SK-N-SH treated with all-trans-retinoic acid at 6 μM for 48 hours (cell line): ENCODE measurements at regions not wholly inside any gene's neighbourhood (a gene's known extent, or its start where the extent isn't known, plus 50 kb on each side); places are given as distances from the start of the nearest gene placed in this dataset.

Experiments
- ATAC-seq: fragments of 200-7000 bp; cut with Tn5 transposase; 3 replicates; pipeline ENCODE4 v1.9.1; 2020; ENCODE audit warnings: mild to moderate bottlenecking, moderate library complexity
- ARNTL ChIP-seq: fragments of 450-650 bp; formaldehyde crosslinking; IDR thresholded peaks from 2 replicates; pipeline ENCODE4 v1.5.0; 2020; ENCODE audit warnings: low read depth, mild to moderate bottlenecking, moderate library complexity, borderline replicate concordance
- BACH2 ChIP-seq: fragments of 250-450 bp; sonication (Bioruptor Pico); IDR thresholded peaks from 2 replicates; pipeline ENCODE4 v1.9.0; 2021; ENCODE audit warnings: mild to moderate bottlenecking, borderline replicate concordance
- CREB5 ChIP-seq: fragments of 250-450 bp; sonication (Bioruptor Pico); IDR thresholded peaks from 2 replicates; pipeline ENCODE4 v1.5.1; 2020; ENCODE audit warnings: low read depth, mild to moderate bottlenecking, moderate library complexity
- CSDC2 ChIP-seq: fragments of 250-450 bp; sonication (Bioruptor Pico); IDR thresholded peaks from 2 replicates; pipeline ENCODE4 v1.5.0; 2020; ENCODE audit warnings: mild to moderate bottlenecking, moderate library complexity
- PATZ1 ChIP-seq: fragments of 250-450 bp; sonication (Bioruptor Pico); IDR thresholded peaks from 2 replicates; pipeline ENCODE4 v1.8.0; 2020; ENCODE audit warnings: mild to moderate bottlenecking, moderate library complexity, borderline replicate concordance
- POU6F1 ChIP-seq: fragments of 250-450 bp; sonication (Bioruptor Pico); IDR thresholded peaks from 2 replicates; pipeline ENCODE4 v1.8.0; 2021; ENCODE audit warnings: low read depth, mild to moderate bottlenecking, moderate library complexity, borderline replicate concordance
- RARB ChIP-seq: fragments of 250-450 bp; sonication (Bioruptor Pico); IDR thresholded peaks from 2 replicates; pipeline ENCODE4 v1.8.0; 2021; ENCODE audit warnings: mild to moderate bottlenecking, moderate library complexity
- TCF4 ChIP-seq: fragments of 250-450 bp; sonication (Bioruptor Pico); IDR thresholded peaks from 2 replicates; pipeline ENCODE4 v1.8.0; 2021; ENCODE audit warnings: mild to moderate bottlenecking, moderate library complexity, borderline replicate concordance
- TOX ChIP-seq: fragments of 250-450 bp; sonication (Bioruptor Pico); IDR thresholded peaks from 2 replicates; pipeline ENCODE4 v1.8.0; 2021; ENCODE audit warnings: mild to moderate bottlenecking, moderate library complexity, borderline replicate concordance
- TSHZ2 ChIP-seq: fragments of 250-450 bp; sonication (Bioruptor Pico); IDR thresholded peaks from 2 replicates; pipeline ENCODE4 v1.5.0; 2020; ENCODE audit warnings: mild to moderate bottlenecking, moderate library complexity
- ZC3H10 ChIP-seq: fragments of 250-450 bp; sonication (Bioruptor Pico); IDR thresholded peaks from 2 replicates; pipeline ENCODE4 v1.5.1; 2021; ENCODE audit warnings: mild to moderate bottlenecking, moderate library complexity
- ZFP3 ChIP-seq: fragments of 250-450 bp; sonication (Bioruptor Pico); IDR thresholded peaks from 2 replicates; pipeline ENCODE4 v1.5.0; 2020; ENCODE audit warnings: mild to moderate bottlenecking, moderate library complexity
- ZFP30 ChIP-seq: fragments of 450-650 bp; formaldehyde crosslinking; IDR thresholded peaks from 2 replicates; pipeline ENCODE4 v1.5.0; 2022; ENCODE audit warnings: mild to moderate bottlenecking, moderate library complexity
- ZNF565 ChIP-seq: fragments of 450-650 bp; formaldehyde crosslinking; conservative IDR thresholded peaks from 2 replicates; pipeline ENCODE4 v1.5.0; 2020; ENCODE audit warnings: low read depth, mild to moderate bottlenecking, moderate library complexity
- ZNF8 ChIP-seq: fragments of 450-650 bp; formaldehyde crosslinking; IDR thresholded peaks from 2 replicates; pipeline ENCODE4 v1.5.0; 2020; ENCODE audit warnings: mild to moderate bottlenecking, moderate library complexity

GRCh38 chr2:122422384-122422991, 667.0 kb downstream of the TSN start (continued):
- no peak for TF ChIP-seq POU6F1 (CRISPR knock-in tag)

- ATAC-seq: no peak
- no peak for TF ChIP-seq CREB5 (CRISPR knock-in tag)
- TF ChIP-seq TOX (CRISPR knock-in tag): no peak
- TF ChIP-seq ZC3H10 (CRISPR knock-in tag): no peak
- TF ChIP-seq, all 23 proteins: peak for 0
Measured at GRCh38 chr2:122423934-122424333, 668.5 kb downstream of the TSN start.

- TF ChIP-seq PATZ1 (CRISPR knock-in tag) (no peak), TOX (CRISPR knock-in tag) (no peak), ZFP3 (CRISPR knock-in tag) (no peak), TSHZ2 (CRISPR knock-in tag) (no peak), ZFP30 (CRISPR knock-in tag) (no peak), CSDC2 (CRISPR knock-in tag) (no peak), TCF4 (no peak), CREB5 (CRISPR knock-in tag) (no peak), ZNF565 (CRISPR knock-in tag) (no peak), ARNTL (CRISPR knock-in tag) (no peak)
- ATAC-seq: no peak
Measured at GRCh38 chr2:122433123-122433754, 677.8 kb downstream of the TSN start.

- ATAC-seq: no peak
- TF ChIP-seq BACH2 (CRISPR knock-in tag): no peak
Measured at GRCh38 chr2:122445003-122445402, 689.6 kb downstream of the TSN start.

- TF ChIP-seq ARNTL (CRISPR knock-in tag) (no peak), RARB (CRISPR knock-in tag) (no peak), PATZ1 (CRISPR knock-in tag) (no peak), ZNF8 (CRISPR knock-in tag) (no peak), TCF4 (no peak), ZC3H10 (CRISPR knock-in tag) (no peak)
- ATAC-seq: no peak
Measured at GRCh38 chr2:122446761-122447160, 691.3 kb downstream of the TSN start.
